ENCODE measurements at regions not wholly inside any gene's neighbourhood (a gene's known extent, or its start where the extent isn't known, plus 50 kb on each side); places are given as distances from the start of the nearest gene placed in this dataset.

DNA sequence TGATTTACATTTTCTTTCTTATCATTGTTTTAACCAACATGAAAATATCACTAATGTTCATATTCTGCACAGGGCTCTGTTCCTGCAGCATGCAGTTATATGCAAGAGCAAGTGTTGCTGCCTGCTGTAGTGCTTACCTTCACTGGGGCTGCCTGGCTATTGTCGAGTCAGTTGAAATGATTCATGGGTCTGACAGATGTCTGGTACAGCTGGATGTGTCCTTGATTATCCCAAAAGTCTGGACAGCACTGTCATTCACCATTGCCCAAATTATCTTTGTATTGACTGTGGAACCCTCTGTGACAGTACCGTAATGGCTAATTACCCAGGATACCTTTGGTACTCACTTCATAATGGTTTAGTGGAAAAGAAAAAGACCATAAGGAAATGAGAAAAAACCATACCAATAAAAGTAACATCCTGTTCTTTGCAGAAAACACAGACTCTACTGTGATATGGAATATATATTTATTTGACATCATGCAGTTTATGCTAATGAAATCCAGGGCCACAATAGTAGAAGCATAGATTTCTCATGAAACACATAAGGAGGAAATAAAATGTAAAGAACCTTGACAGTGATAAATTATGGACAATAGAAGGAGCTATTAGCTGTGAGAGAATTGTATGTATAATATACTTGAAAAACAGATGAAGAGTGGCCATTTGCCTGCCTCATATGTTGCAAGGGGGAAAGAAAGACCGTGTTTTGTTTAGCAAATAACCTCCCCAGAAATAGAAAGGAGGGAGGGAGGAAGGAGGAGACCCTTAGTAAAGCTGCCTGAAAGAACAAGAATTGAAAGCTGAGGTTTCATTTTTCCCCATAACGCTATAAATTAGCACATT lies 249.8 kb upstream of the ATP5MC3 start:
- FAIRE-seq (no peak), DNase-seq (ENCODE audit: low read depth in 1 of 2, low spot score in 1 of 2) (no peak), ATAC-seq (no peak)
- ChIA-PET CTCF (interaction anchor here (1.3 kb wide), 1 partner anchor 16 kb away, joined by 5 read pairs; no protein-coding TSS in a partner anchor), POLR2A (no interaction called here)
- TF ChIP-seq ZFP36 (IDR thresholded peaks at IDR 0.05; ENCODE audit: borderline replicate concordance, partially characterized antibody) = no peak
- TF ChIP-seq HES2 (IDR thresholded peaks at IDR 0.05) = no peak
- TF ChIP-seq, protein P1, sequence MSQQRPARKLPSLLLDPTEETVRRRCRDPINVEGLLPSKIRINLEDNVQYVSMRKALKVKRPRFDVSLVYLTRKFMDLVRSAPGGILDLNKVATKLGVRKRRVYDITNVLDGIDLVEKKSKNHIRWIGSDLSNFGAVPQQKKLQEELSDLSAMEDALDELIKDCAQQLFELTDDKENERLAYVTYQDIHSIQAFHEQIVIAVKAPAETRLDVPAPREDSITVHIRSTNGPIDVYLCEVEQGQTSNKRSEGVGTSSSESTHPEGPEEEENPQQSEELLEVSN (IDR thresholded peaks at IDR 0.05; ENCODE audit: borderline replicate concordance, low read depth) = no peak
- no peak for TF ChIP-seq MAZ (IDR thresholded peaks at IDR 0.05; ENCODE audit: borderline replicate concordance, low read depth, low read length)
- no peak for TF ChIP-seq MYC (IDR thresholded peaks at IDR 0.05; ENCODE audit: borderline replicate concordance, low read length)
- no peak for TF ChIP-seq NPAS2 (CRISPR knock-in tag; IDR thresholded peaks at IDR 0.05; ENCODE audit: borderline replicate concordance)
- no peak for TF ChIP-seq TFCP2L1 (CRISPR knock-in tag; IDR thresholded peaks at IDR 0.05)
- TF ChIP-seq FOXS1 (CRISPR knock-in tag; IDR thresholded peaks at IDR 0.05) = no peak
- TF ChIP-seq RCOR1 (IDR thresholded peaks at IDR 0.05; ENCODE audit: low read depth, low read length) = no peak
- no peak for TF ChIP-seq HOXB13 (CRISPR knock-in tag; IDR thresholded peaks at IDR 0.05; ENCODE audit: low read depth)
- no peak for TF ChIP-seq HDAC2 (IDR thresholded peaks at IDR 0.05)
- TF ChIP-seq POLR2A (IDR thresholded peaks at IDR 0.05; ENCODE audit: low read length) = no peak
- no peak for TF ChIP-seq KDM5A (IDR thresholded peaks at IDR 0.05)
- no peak for TF ChIP-seq EP300 (IDR thresholded peaks at IDR 0.05)
- H3K4me3 ChIP-seq = no peak overlapping the region
- WGBS (ENCODE audit: missing lambda C conversion rate) = 21% methylated on average over 4 of the region's 4 CpGs
- no peaks in the 10 kb centered on the region for H3K9me3 ChIP-seq
- no peak overlapping the region for H3K4me2 ChIP-seq
- H3K4me1 ChIP-seq = no peaks in the 10 kb centered on the region
- no peak overlapping the region for H3K27ac ChIP-seq

- POLR2A ChIA-PET = no interaction called here
- CTCF ChIA-PET = no interaction called here
- H3K9me3 ChIP-seq = no peaks in the 10 kb centered on the region
- H3K4me2 ChIP-seq = no peak overlapping the region
- no peaks in the 10 kb centered on the region for H3K4me1 ChIP-seq
- 0% methylated on average over 1 of the region's 1 CpG for WGBS (ENCODE audit: missing lambda C conversion rate)
- H3K4me3 ChIP-seq = no peak overlapping the region
- no peak for ATAC-seq
- DNase-seq (ENCODE audit: low read depth in 1 of 2, low spot score in 1 of 2) = no peak
- FAIRE-seq = no peak
- H3K27ac ChIP-seq = no peak overlapping the region
- no peak for TF ChIP-seq FOXS1 (CRISPR knock-in tag; IDR thresholded peaks at IDR 0.05)
- TF ChIP-seq CHD4 (IDR thresholded peaks at IDR 0.05; ENCODE audit: borderline replicate concordance) = no peak
- TF ChIP-seq USF2 (IDR thresholded peaks at IDR 0.05) = no peak
- no peak for TF ChIP-seq FOSB (CRISPR knock-in tag; IDR thresholded peaks at IDR 0.05)
- TF ChIP-seq GATA3 (IDR thresholded peaks at IDR 0.05; ENCODE audit: borderline replicate concordance) = no peak
- no peak for TF ChIP-seq JUN (IDR thresholded peaks at IDR 0.05)
- TF ChIP-seq, protein P1 (IDR thresholded peaks at IDR 0.05; ENCODE audit: borderline replicate concordance, low read depth) = no peak
- no peak for TF ChIP-seq SMC3 (IDR thresholded peaks at IDR 0.05)
- no peak for TF ChIP-seq ATOH8 (CRISPR knock-in tag; IDR thresholded peaks at IDR 0.05; ENCODE audit: low read depth)
These were observed 248.7 kb upstream of the ATP5MC3 start for GRCh38 chr2:175430236-175430635.
